HCT116 (cell line): ENCODE measurements at regions not wholly inside any gene's neighbourhood (a gene's known extent, or its start where the extent isn't known, plus 50 kb on each side); places are given as distances from the start of the nearest gene placed in this dataset.

Source experiments
- ATAC-seq: fragments of 200-7000 bp; cut with Tn5 transposase; 2 replicates; pipeline ENCODE4 v1.9.1; 2020; ENCODE audit warnings: mild to moderate bottlenecking, moderate library complexity
- BruUV-seq: library from RNA; stranded (reverse); fragments of 400-500 nt; replicated peaks from 2 replicates; lab custom pipeline; 2021; lab: Mats Ljungman, UMichigan
- CTCF ChIA-PET: fragments of 300-600 bp; sonication (Branson Sonifier 250); formaldehyde crosslinking; loops from one replicate; lab custom pipeline; 2021; ENCODE audit warnings: antibody characterized with exemption; lab: Charles Lee
- POLR2A ChIA-PET: fragments of 300-600, 350-600 bp; sonication (Branson Sonifier 250); formaldehyde crosslinking; loops from one replicate; lab custom pipeline; 2021; ENCODE audit warnings: antibody characterized with exemption; lab: Charles Lee
- RAD21 ChIA-PET, 2 experiments: fragments of 300-600 bp; sonication (Branson Sonifier 250); formaldehyde crosslinking; loops; one replicate each; lab custom pipeline; 2023; ENCODE audit warnings: low total read pairs in 2 of 2; ENCODE audit not compliant: uncharacterized antibody in 2 of 2, unreplicated experiment in 2 of 2, low non-redundant PET in 1 of 2; lab: Charles Lee
- DNase-seq: peaks from one replicate; pipeline ENCODE4 v3.0.0-alpha.2; 2010; ENCODE audit warnings: low read depth, low spot score
- H2AFZ ChIP-seq: fragments of 200-600 bp; shearing (Covaris generic), sonication (generic); 2 replicates; pipeline ENCODE4 v1.6.1; 2017; ENCODE audit warnings: low read depth, mixed run types, mixed read lengths, antibody characterized with exemption, low read length; ENCODE audit not compliant: poor library complexity, severe bottlenecking
- H3K27ac ChIP-seq: 2 replicates; pipeline ENCODE4 v1.5.1; 2012; ENCODE audit warnings: low read depth, low read length
- H3K27me3 ChIP-seq: fragments of 200-600 bp; sonication (generic); 2 replicates; pipeline ENCODE4 v1.6.1; 2016; ENCODE audit warnings: mixed run types, low read length, mixed read lengths; ENCODE audit not compliant: insufficient read depth
- H3K36me3 ChIP-seq, 2 experiments: fragments of 200-500 bp in 1 of 2; fragments of 200-600 bp in 1 of 2; sonication (Bioruptor generic) in 1 of 2; sonication (generic) in 1 of 2; 2 replicates each; pipeline versions ENCODE4 v1.5.1 to v1.6.1; 2014 to 2016; ENCODE audit warnings: low read length in 2 of 2, inconsistent platforms in 1 of 2, mixed read lengths in 1 of 2, mixed run types in 1 of 2; ENCODE audit not compliant: insufficient read depth in 2 of 2, control insufficient read depth in 1 of 2
- H3K4me1 ChIP-seq, 2 experiments: fragments of 200-600 bp in 1 of 2; sonication (generic) in 1 of 2; 2 replicates each; pipeline versions ENCODE4 v1.5.1 to v1.6.1; 2012 to 2017; ENCODE audit warnings: low read length in 2 of 2, inconsistent platforms in 1 of 2, mild to moderate bottlenecking in 1 of 2, mixed read lengths in 1 of 2, mixed run types in 1 of 2, moderate library complexity in 1 of 2; ENCODE audit not compliant: insufficient read depth in 2 of 2, control insufficient read depth in 1 of 2
- H3K4me2 ChIP-seq: fragments of 200-600 bp; sonication (generic); 2 replicates; pipeline ENCODE4 v1.6.1; 2017; ENCODE audit warnings: mixed run types, low read length, mixed read lengths
- H3K4me3 ChIP-seq, 2 experiments: fragments of 200-600 bp in 1 of 2; sonication (generic) in 1 of 2; replicated peaks in 1 of 2; 2 replicates each; pipeline ENCODE4 v1.5.1; 2011 to 2016; ENCODE audit warnings: low read length in 2 of 2, control low read depth in 1 of 2, low read depth in 1 of 2, mild to moderate bottlenecking in 1 of 2, mixed read lengths in 1 of 2, mixed run types in 1 of 2
- H3K79me2 ChIP-seq: fragments of 200-600 bp; sonication (generic); 2 replicates; pipeline ENCODE4 v1.6.1; 2017; ENCODE audit warnings: mild to moderate bottlenecking, mixed run types, low read length, moderate library complexity, mixed read lengths; ENCODE audit not compliant: insufficient read depth
- H3K9ac ChIP-seq: fragments of 200-600 bp; sonication (generic); 2 replicates; pipeline ENCODE4 v1.6.1; 2016; ENCODE audit warnings: low read length, mixed read lengths
- H3K9me2 ChIP-seq: fragments of 200-600 bp; sonication (generic), shearing (Covaris generic); 2 replicates; pipeline ENCODE4 v1.6.1; 2017; ENCODE audit warnings: mixed run types, mild to moderate bottlenecking, moderate library complexity; ENCODE audit not compliant: insufficient read depth
- H3K9me3 ChIP-seq, 2 experiments: fragments of 200-500 bp in 1 of 2; fragments of 200-600 bp in 1 of 2; sonication (Bioruptor generic) in 1 of 2; sonication (generic) in 1 of 2; 2 replicates each; pipeline ENCODE4 v1.6.1; 2014 to 2017; ENCODE audit warnings: low read length in 2 of 2, mixed read lengths in 2 of 2, inconsistent platforms in 1 of 2, low read depth in 1 of 2, mild to moderate bottlenecking in 1 of 2, mixed run types in 1 of 2, moderate library complexity in 1 of 2; ENCODE audit not compliant: control insufficient read depth in 1 of 2, insufficient read depth in 1 of 2
- H4K20me1 ChIP-seq: fragments of 200-600 bp; sonication (generic), shearing (Covaris generic); 2 replicates; pipeline ENCODE4 v1.6.1; 2017; ENCODE audit warnings: mixed run types, mild to moderate bottlenecking, moderate library complexity; ENCODE audit not compliant: insufficient read depth
- CEBPB ChIP-seq: IDR thresholded peaks from 2 replicates; pipeline ENCODE4 v1.6.1; 2012; ENCODE audit warnings: low read depth
- CTCF ChIP-seq, 3 experiments: fragments of 200-600 bp in 1 of 3; sonication (generic) in 1 of 3; IDR thresholded peaks in 2 of 3; conservative IDR thresholded peaks in 1 of 3; 2 replicates each; pipeline ENCODE4 v1.5.1; 2012 to 2017; ENCODE audit warnings: low read depth in 2 of 3, low read length in 2 of 3, antibody characterized with exemption in 1 of 3, borderline replicate concordance in 1 of 3, control low read depth in 1 of 3, mild to moderate bottlenecking in 1 of 3, mixed read lengths in 1 of 3, mixed run types in 1 of 3, moderate library complexity in 1 of 3; ENCODE audit not compliant: insufficient read depth in 1 of 3
- EGR1 ChIP-seq: IDR thresholded peaks from 2 replicates; pipeline ENCODE4 v1.6.1; 2012; ENCODE audit warnings: low read depth
- ELF1 ChIP-seq: IDR thresholded peaks from 2 replicates; pipeline ENCODE4 v1.6.1; 2012; ENCODE audit warnings: low read depth, borderline replicate concordance
- EZH2 ChIP-seq: fragments of 200-600 bp; sonication (generic); IDR thresholded peaks from 2 replicates; pipeline ENCODE4 v1.6.1; 2017; ENCODE audit warnings: antibody characterized with exemption, mixed run types
- FOSL1 ChIP-seq: IDR thresholded peaks from 2 replicates; pipeline ENCODE4 v1.6.1; 2012; ENCODE audit warnings: low read depth
- MAX ChIP-seq: IDR thresholded peaks from 2 replicates; pipeline ENCODE4 v1.6.1; 2012
- POLR2A ChIP-seq: IDR thresholded peaks from 2 replicates; pipeline ENCODE4 v1.7.0; 2011; ENCODE audit warnings: borderline replicate concordance; ENCODE audit not compliant: insufficient read depth, insufficient read length; ENCODE audit errors: extremely low read depth
- POLR2AphosphoS5 ChIP-seq: IDR thresholded peaks from 2 replicates; pipeline ENCODE4 v1.6.1; 2011; ENCODE audit warnings: mild to moderate bottlenecking, low read depth, low read length, moderate library complexity
- RAD21 ChIP-seq: IDR thresholded peaks from 2 replicates; pipeline ENCODE4 v1.6.1; 2012; ENCODE audit warnings: low read depth, mild to moderate bottlenecking
- SIN3A ChIP-seq: IDR thresholded peaks from 2 replicates; pipeline ENCODE4 v1.6.1; 2012; ENCODE audit warnings: low read depth
- SP1 ChIP-seq: IDR thresholded peaks from 2 replicates; pipeline ENCODE4 v1.6.1; 2012; ENCODE audit warnings: low read depth
- TCF7L2 ChIP-seq: IDR thresholded peaks from 2 replicates; pipeline ENCODE4 v1.7.0; 2011; ENCODE audit warnings: borderline replicate concordance, inconsistent platforms; ENCODE audit not compliant: insufficient read depth, insufficient read length; ENCODE audit errors: extremely low read depth
- YY1 ChIP-seq: IDR thresholded peaks from 2 replicates; pipeline ENCODE4 v1.6.1; 2011; ENCODE audit warnings: low read length, low read depth, moderate library complexity, mild to moderate bottlenecking; ENCODE audit not compliant: insufficient replicate concordance; ENCODE audit errors: extremely low read depth
- ZBTB33 ChIP-seq: IDR thresholded peaks from 2 replicates; pipeline ENCODE4 v1.6.1; 2011; ENCODE audit warnings: mild to moderate bottlenecking, low read length, moderate library complexity; ENCODE audit not compliant: insufficient replicate concordance; ENCODE audit errors: extremely low read depth
- ZNF274 ChIP-seq: fragments of 200-500 bp; sonication (Bioruptor generic); IDR thresholded peaks from 2 replicates; pipeline ENCODE4 v1.6.1; 2014; ENCODE audit warnings: mild to moderate bottlenecking, low read depth, low read length, inconsistent platforms
- intact Hi-C: fragments of 100-400 bp; cut with micrococcal nuclease; formaldehyde crosslinking; loops from 2 replicates; pipeline ENCODE4 v1.10.0; 2022

- H3K9ac ChIP-seq, result no peak overlapping the region
- ChIA-PET CTCF (no interaction called here), RAD21 (no interaction called here), POLR2A (no interaction called here)
- no peak overlapping the region for H3K27ac ChIP-seq
- BruUV-seq, result no TSS peak
- H3K4me2 ChIP-seq, result no peak overlapping the region
- intact Hi-C loops, result no loop called here
- H3K4me3 ChIP-seq, result no peak overlapping the region
- H3K79me2 ChIP-seq, result no peaks in the 10 kb centered on the region
- no peaks in the 10 kb centered on the region for H3K9me3 ChIP-seq
- H3K4me1 ChIP-seq, result no peaks in the 10 kb centered on the region
- ATAC-seq, result no peak
- H3K9me2 ChIP-seq, result no peaks in the 10 kb centered on the region
- no peaks in the 10 kb centered on the region for H3K27me3 ChIP-seq
- TF ChIP-seq YY1 (no peak), TCF7L2 (no peak), SIN3A (no peak), POLR2AphosphoS5 (no peak), EZH2 (no peak)
- TF ChIP-seq, all 23 proteins: peak for 0
- Histone ChIP-seq H3K36me3 (no peaks in the 10 kb centered on the region), H4K20me1 (no peaks in the 10 kb centered on the region), H2AFZ (no peak overlapping the region)
- no peak for DNase-seq
Measured at GRCh38 chr10:60570896-60571295, 181.2 kb upstream of the ANK3 start.

- ChIA-PET RAD21 (no interaction called here), POLR2A (no interaction called here), CTCF (no interaction called here)
- intact Hi-C loops, result no loop called here
- H3K9ac ChIP-seq, result no peak overlapping the region
- no peaks in the 10 kb centered on the region for H3K9me3 ChIP-seq
- H3K36me3 ChIP-seq, result no peaks in the 10 kb centered on the region
- no TSS peak for BruUV-seq
- H3K79me2 ChIP-seq, result no peaks in the 10 kb centered on the region
- no peak for DNase-seq
- H3K4me3 ChIP-seq, result no peak overlapping the region
- H3K27me3 ChIP-seq, result no peaks in the 10 kb centered on the region
- no peaks in the 10 kb centered on the region for H4K20me1 ChIP-seq
- TF ChIP-seq RAD21, result no peak
- no peak for TF ChIP-seq FOSL1
- TF ChIP-seq ZNF274, result no peak
- no peak for TF ChIP-seq SP1
- TF ChIP-seq CTCF (IDR thresholded peaks at IDR 0.05 in 2 of 3, conservative IDR thresholded peaks at IDR 0.05 in 1 of 3; ENCODE audit: borderline replicate concordance in 1 of 3, insufficient read depth in 1 of 3, low read depth in 2 of 3, low read length in 2 of 3), result no peak
- no peak for TF ChIP-seq CEBPB
- TF ChIP-seq MAX, result no peak
- no peak for TF ChIP-seq POLR2A
- TF ChIP-seq EGR1, result no peak
- no peak for TF ChIP-seq ZBTB33
- TF ChIP-seq SIN3A, result no peak
- no peak for TF ChIP-seq ELF1
- no peak for TF ChIP-seq EZH2
- H3K9me2 ChIP-seq, result no peaks in the 10 kb centered on the region
- no peak for ATAC-seq
- no peak overlapping the region for H2AFZ ChIP-seq
- no peak overlapping the region for H3K4me2 ChIP-seq
- H3K27ac ChIP-seq, result no peak overlapping the region
- no peaks in the 10 kb centered on the region for H3K4me1 ChIP-seq
Measured at GRCh38 chr10:60570272-60570865, 180.7 kb upstream of the ANK3 start.
